OCI-LY1 (cell line): ENCODE measurements at regions not wholly inside any gene's neighbourhood (a gene's known extent, or its start where the extent isn't known, plus 50 kb on each side); places are given as distances from the start of the nearest gene placed in this dataset.

Source experiments
- H2AFZ ChIP-seq: fragments of 200-600 bp; sonication (generic), shearing (Covaris generic); 2 replicates; pipeline ENCODE4 v1.6.0; 2014; ENCODE audit warnings: antibody characterized with exemption, mild to moderate bottlenecking, low read length
- H3F3A ChIP-seq: fragments of 200-600 bp; sonication (generic), shearing (Covaris generic); 2 replicates; pipeline ENCODE4 v1.6.0; 2014; ENCODE audit warnings: mild to moderate bottlenecking, antibody characterized with exemption, low read length, moderate library complexity; ENCODE audit not compliant: insufficient read depth
- H3K27ac ChIP-seq: fragments of 200-600 bp; sonication (generic); 2 replicates; pipeline ENCODE4 v1.5.1; 2014; ENCODE audit warnings: low read length, mixed run types, mild to moderate bottlenecking, low read depth; ENCODE audit not compliant: poor library complexity, severe bottlenecking
- H3K27me3 ChIP-seq: fragments of 200-600 bp; sonication (generic); 2 replicates; pipeline ENCODE4 v1.6.0; 2014; ENCODE audit warnings: antibody characterized with exemption, mild to moderate bottlenecking, low read length, moderate library complexity; ENCODE audit not compliant: insufficient read depth
- H3K36me3 ChIP-seq: fragments of 200-600 bp; sonication (generic); 2 replicates; pipeline ENCODE4 v1.6.1; 2014; ENCODE audit warnings: mild to moderate bottlenecking, antibody characterized with exemption, low read length, moderate library complexity, mixed read lengths; ENCODE audit not compliant: insufficient read depth
- H3K4me1 ChIP-seq: fragments of 200-600 bp; sonication (generic); 2 replicates; pipeline ENCODE4 v1.5.1; 2014; ENCODE audit warnings: mild to moderate bottlenecking, low read length, moderate library complexity; ENCODE audit not compliant: insufficient read depth, severe bottlenecking
- H3K4me2 ChIP-seq: fragments of 200-600 bp; sonication (generic), shearing (Covaris generic); 2 replicates; pipeline ENCODE4 v1.6.1; 2014; ENCODE audit warnings: low read length
- H3K4me3 ChIP-seq: fragments of 200-600 bp; sonication (generic); 2 replicates; pipeline ENCODE4 v1.5.1; 2014; ENCODE audit warnings: low read length, low read depth, mild to moderate bottlenecking, mixed read lengths; ENCODE audit not compliant: poor library complexity, severe bottlenecking
- H3K79me2 ChIP-seq: fragments of 200-600 bp; shearing (Covaris generic); 2 replicates; pipeline ENCODE4 v1.6.1; 2016; ENCODE audit warnings: mixed run types, low read length, mixed read lengths; ENCODE audit not compliant: insufficient read depth
- H3K9ac ChIP-seq: fragments of 200-600 bp; sonication (generic), shearing (Covaris generic); 2 replicates; pipeline ENCODE4 v1.6.1; 2014; ENCODE audit warnings: mild to moderate bottlenecking, low read length, mixed read lengths
- H3K9me2 ChIP-seq: fragments of 200-600 bp; sonication (generic), shearing (Covaris generic); 2 replicates; pipeline ENCODE4 v1.6.1; 2014; ENCODE audit warnings: low read depth, mild to moderate bottlenecking, low read length, mixed read lengths
- H3K9me3 ChIP-seq: fragments of 200-600 bp; shearing (Covaris generic); 2 replicates; pipeline ENCODE4 v1.6.1; 2014; ENCODE audit warnings: low read length, mixed read lengths
- H4K20me1 ChIP-seq: fragments of 200-600 bp; sonication (generic), shearing (Covaris generic); 2 replicates; pipeline ENCODE4 v1.6.0; 2016; ENCODE audit warnings: mild to moderate bottlenecking, low read length; ENCODE audit not compliant: insufficient read depth
- CTCF ChIP-seq: fragments of 200-600 bp; sonication (generic), shearing (Covaris generic); IDR thresholded peaks from 2 replicates; pipeline ENCODE4 v1.5.1; 2017; ENCODE audit warnings: mild to moderate bottlenecking, antibody characterized with exemption, low read length, moderate library complexity, mixed read lengths
- EZH2 ChIP-seq: fragments of 200-600 bp; sonication (generic), shearing (Covaris generic); IDR thresholded peaks from 2 replicates; pipeline ENCODE4 v1.8.0; 2017; ENCODE audit warnings: borderline replicate concordance, mixed run types, mild to moderate bottlenecking, antibody characterized with exemption, low read length, moderate library complexity, mixed read lengths

- H3K4me2 ChIP-seq = no peak overlapping the region
- H2AFZ ChIP-seq = no peak overlapping the region
- no peak overlapping the region for H3K9ac ChIP-seq
- H3K9me3 ChIP-seq = no peaks in the 10 kb centered on the region
- H4K20me1 ChIP-seq = no peaks in the 10 kb centered on the region
- TF ChIP-seq EZH2 (no peak), CTCF (no peak)
- no peaks in the 10 kb centered on the region for H3K79me2 ChIP-seq
- no peaks in the 10 kb centered on the region for H3K9me2 ChIP-seq
- no peaks in the 10 kb centered on the region for H3K4me1 ChIP-seq
- H3K36me3 ChIP-seq = no peaks in the 10 kb centered on the region
- no peaks in the 10 kb centered on the region for H3K27me3 ChIP-seq
- H3K27ac ChIP-seq = no peak overlapping the region
- no peaks in the 10 kb centered on the region for H3F3A ChIP-seq
- H3K4me3 ChIP-seq = no peak overlapping the region
These were observed 83.2 kb upstream of the ZNF479 start for GRCh38 chr7:57215423-57215822.

GRCh38 chr7:57216340-57216739 is 84.1 kb upstream of the ZNF479 start:
- no peaks in the 10 kb centered on the region for H3K36me3 ChIP-seq
- no peak overlapping the region for H3K4me3 ChIP-seq
- H3K9me2 ChIP-seq = no peaks in the 10 kb centered on the region
- H3K27me3 ChIP-seq = no peaks in the 10 kb centered on the region
- no peak overlapping the region for H2AFZ ChIP-seq
- no peak overlapping the region for H3K27ac ChIP-seq
- no peak overlapping the region for H3K4me2 ChIP-seq
- no peaks in the 10 kb centered on the region for H4K20me1 ChIP-seq
- H3K9ac ChIP-seq = no peak overlapping the region
- no peaks in the 10 kb centered on the region for H3F3A ChIP-seq
- TF ChIP-seq CTCF (no peak), EZH2 (no peak)
- no peaks in the 10 kb centered on the region for H3K4me1 ChIP-seq
- no peaks in the 10 kb centered on the region for H3K79me2 ChIP-seq
- H3K9me3 ChIP-seq = no peaks in the 10 kb centered on the region

- no peak for TF ChIP-seq CTCF
- no peak for TF ChIP-seq EZH2
These were observed 86.0 kb upstream of the ZNF479 start for GRCh38 chr7:57218196-57218716.

More at GRCh38 chr7:57218196-57218716, 86.0 kb upstream of the ZNF479 start:
- no peak overlapping the region for H3K4me3 ChIP-seq
- H3F3A ChIP-seq = no peaks in the 10 kb centered on the region
- no peak overlapping the region for H3K27ac ChIP-seq
- H3K27me3 ChIP-seq = no peaks in the 10 kb centered on the region
- H3K4me2 ChIP-seq = no peak overlapping the region
- no peak overlapping the region for H2AFZ ChIP-seq
- H3K36me3 ChIP-seq = no peaks in the 10 kb centered on the region
- H3K4me1 ChIP-seq = no peaks in the 10 kb centered on the region
- no peaks in the 10 kb centered on the region for H4K20me1 ChIP-seq
- H3K9me3 ChIP-seq = no peaks in the 10 kb centered on the region
- H3K79me2 ChIP-seq = no peaks in the 10 kb centered on the region
- no peaks in the 10 kb centered on the region for H3K9me2 ChIP-seq
- no peak overlapping the region for H3K9ac ChIP-seq
